SK-N-SH (cell line): ENCODE measurements at regions not wholly inside any gene's neighbourhood (a gene's known extent, or its start where the extent isn't known, plus 50 kb on each side); places are given as distances from the start of the nearest gene placed in this dataset.

Experiments
- CTCF ChIA-PET: fragments of 300-600, 350-600 bp; formaldehyde crosslinking; extraction: SDS; loops from one replicate; lab custom pipeline; 2021; lab: Yijun Ruan, JAX
- POLR2A ChIA-PET: fragments of 350-600 bp; sonication (Branson Sonifier 250); formaldehyde crosslinking; extraction: SDS; loops from one replicate; lab custom pipeline; 2020; ENCODE audit warnings: antibody characterized with exemption, inconsistent platforms; lab: Yijun Ruan, JAX
- DNase-seq: peaks from one replicate; pipeline ENCODE4 v3.0.0; 2012
- H2AFZ ChIP-seq: fragments of 200-600 bp; sonication (generic); 2 replicates; pipeline ENCODE4 v1.8.1; 2016; ENCODE audit warnings: antibody characterized with exemption, mild to moderate bottlenecking, low read depth
- H3F3A ChIP-seq: fragments of 200-600 bp; sonication (generic); replicated peaks from 2 replicates; pipeline ENCODE3; 2016; ENCODE audit warnings: antibody characterized with exemption, mild to moderate bottlenecking; ENCODE audit not compliant: insufficient read depth
- H3K27ac ChIP-seq, 2 experiments: fragments of 200-500 bp in 1 of 2; fragments of 200-600 bp in 1 of 2; sonication (Bioruptor generic) in 1 of 2; sonication (generic), shearing (Covaris generic) in 1 of 2; 2 replicates each; pipeline versions ENCODE4 v1.5.1 to v1.6.1; 2014 to 2016; ENCODE audit warnings: low read depth in 2 of 2, inconsistent platforms in 1 of 2, low read length in 1 of 2, mild to moderate bottlenecking in 1 of 2, mixed read lengths in 1 of 2
- H3K27me3 ChIP-seq: fragments of 200-600 bp; sonication (generic), shearing (Covaris generic); 2 replicates; pipeline ENCODE4 v1.6.1; 2016; ENCODE audit warnings: mixed run types; ENCODE audit not compliant: insufficient read depth
- H3K36me3 ChIP-seq, 2 experiments: fragments of 200-500 bp in 1 of 2; fragments of 200-600 bp in 1 of 2; sonication (Bioruptor generic) in 1 of 2; sonication (generic) in 1 of 2; replicated peaks in 1 of 2; 2 replicates each; pipeline versions ENCODE3 to v1.5.1; 2014 to 2016; ENCODE audit warnings: low read length in 1 of 2, mild to moderate bottlenecking in 1 of 2; ENCODE audit not compliant: insufficient read depth in 2 of 2, control insufficient read depth in 1 of 2
- H3K4me1 ChIP-seq, 2 experiments: fragments of 200-500 bp in 1 of 2; fragments of 200-600 bp in 1 of 2; sonication (Bioruptor generic) in 1 of 2; sonication (generic), shearing (Covaris generic) in 1 of 2; 2 replicates each; pipeline versions ENCODE4 v1.5.1 to v1.6.1; 2014 to 2016; ENCODE audit warnings: low read depth in 1 of 2, low read length in 1 of 2, mixed run types in 1 of 2; ENCODE audit not compliant: insufficient read depth in 2 of 2, control insufficient read depth in 1 of 2
- H3K4me2 ChIP-seq: fragments of 200-600 bp; sonication (generic), shearing (Covaris generic); 2 replicates; pipeline ENCODE4 v1.6.1; 2017; ENCODE audit warnings: mixed run types
- H3K4me3 ChIP-seq, 2 experiments: fragments of 200-500 bp in 1 of 2; fragments of 200-600 bp in 1 of 2; sonication (Bioruptor generic) in 1 of 2; sonication (generic), shearing (Covaris generic) in 1 of 2; 2 replicates each; pipeline versions ENCODE4 v1.5.1 to v1.8.1; 2014 to 2016; ENCODE audit warnings: low read depth in 2 of 2, inconsistent platforms in 1 of 2, low read length in 1 of 2, mild to moderate bottlenecking in 1 of 2, mixed read lengths in 1 of 2, moderate library complexity in 1 of 2
- H3K79me2 ChIP-seq: fragments of 200-600 bp; sonication (generic); 2 replicates; pipeline ENCODE4 v1.8.1; 2017; ENCODE audit warnings: mild to moderate bottlenecking; ENCODE audit not compliant: insufficient read depth
- H3K9ac ChIP-seq: fragments of 200-600 bp; sonication (generic); 2 replicates; pipeline ENCODE4 v1.6.1; 2017; ENCODE audit warnings: mixed run types
- H3K9me2 ChIP-seq: fragments of 200-600 bp; sonication (generic); 2 replicates; pipeline ENCODE4 v1.6.1; 2017; ENCODE audit warnings: mixed run types
- H3K9me3 ChIP-seq: fragments of 200-600 bp; sonication (generic); 2 replicates; pipeline ENCODE4 v1.6.1; 2017; ENCODE audit warnings: mixed run types, mild to moderate bottlenecking, moderate library complexity
- H4K20me1 ChIP-seq: fragments of 200-600 bp; sonication (generic); 2 replicates; pipeline ENCODE4 v1.6.1; 2017; ENCODE audit warnings: mild to moderate bottlenecking, mixed run types; ENCODE audit not compliant: insufficient read depth
- CTCF ChIP-seq: fragments of 200-600 bp; sonication (generic); IDR thresholded peaks from 2 replicates; pipeline ENCODE4 v1.6.1; 2017; ENCODE audit warnings: antibody characterized with exemption, mild to moderate bottlenecking, moderate library complexity
- EZH2phosphoT487 ChIP-seq: fragments of 200-600 bp; sonication (generic); IDR thresholded peaks from 2 replicates; pipeline ENCODE4 v1.6.1; 2017; ENCODE audit warnings: low read depth, mixed run types, mild to moderate bottlenecking, antibody characterized with exemption, moderate library complexity, borderline replicate concordance
- FOXJ3 ChIP-seq: sonication (generic); formaldehyde crosslinking; IDR thresholded peaks from 2 replicates; pipeline ENCODE4 v1.5.1; 2020; ENCODE audit warnings: mild to moderate bottlenecking, missing genetic modification reagents
- GABPA ChIP-seq: IDR thresholded peaks from 2 replicates; pipeline ENCODE4 v1.4.0; 2012; ENCODE audit warnings: low read depth, mild to moderate bottlenecking
- GATA2 ChIP-seq: sonication (generic); formaldehyde crosslinking; IDR thresholded peaks from 2 replicates; pipeline ENCODE4 v1.5.0; 2020; ENCODE audit warnings: mild to moderate bottlenecking, missing genetic modification reagents
- JUND ChIP-seq: IDR thresholded peaks from 2 replicates; pipeline ENCODE4 v1.4.0; 2012
- MEF2A ChIP-seq: IDR thresholded peaks from 2 replicates; pipeline ENCODE4 v1.4.0; 2012; ENCODE audit warnings: low read depth, borderline replicate concordance
- NFIC ChIP-seq: IDR thresholded peaks from 2 replicates; pipeline ENCODE4 v1.4.0; 2012; ENCODE audit warnings: borderline replicate concordance
- NRF1 ChIP-seq: IDR thresholded peaks from 2 replicates; pipeline ENCODE4 v1.6.1; 2012; ENCODE audit warnings: low read depth, mild to moderate bottlenecking, low read length
- PBX3 ChIP-seq: IDR thresholded peaks from 2 replicates; pipeline ENCODE4; 2012
- POLR2AphosphoS5 ChIP-seq: IDR thresholded peaks from 2 replicates; pipeline ENCODE4 v1.6.1; 2012; ENCODE audit warnings: low read depth, low read length
- RCOR1 ChIP-seq: fragments of 150-350 bp; IDR thresholded peaks from 2 replicates; pipeline ENCODE4 v1.6.1; 2017; ENCODE audit warnings: antibody characterized with exemption, low read length
- SMC3 ChIP-seq: IDR thresholded peaks from 2 replicates; pipeline ENCODE4 v1.6.1; 2012; ENCODE audit warnings: low read depth, low read length, improper control_type of control experiment
- TAF1 ChIP-seq: IDR thresholded peaks from 2 replicates; pipeline ENCODE4 v1.6.1; 2012; ENCODE audit warnings: low read depth, mild to moderate bottlenecking, low read length, moderate library complexity, borderline replicate concordance
- TCF12 ChIP-seq: IDR thresholded peaks from 2 replicates; pipeline ENCODE4 v1.4.0; 2012
- USF2 ChIP-seq: fragments of 150-350 bp; IDR thresholded peaks from 2 replicates; pipeline ENCODE4 v1.6.1; 2017; ENCODE audit warnings: antibody characterized with exemption, low read length, low read depth, borderline replicate concordance
- WGBS: methylation state at CpG from one replicate; pipeline ENCODE4 v1.1.6; 2017; ENCODE audit warnings: low lambda C conversion rate; 5-methylcytosine and 5-hydroxymethylcytosine counted together
- TF ChIP-seq, protein P1 (sequence below): IDR thresholded peaks from 2 replicates; pipeline ENCODE4 v1.6.1; 2012; ENCODE audit warnings: mild to moderate bottlenecking, low read depth, low read length, moderate library complexity
- TF ChIP-seq, protein P2 (sequence below): IDR thresholded peaks from 2 replicates; pipeline ENCODE4 v1.4.0; 2012; ENCODE audit warnings: low read depth, borderline replicate concordance

GRCh38 chr16:63714876-63715275 is 1407.0 kb downstream of the CDH11 start:
- ChIA-PET CTCF (no interaction called here), POLR2A (no interaction called here)
- no peak overlapping the region for H3K27ac ChIP-seq
- no peaks in the 10 kb centered on the region for H3K9me2 ChIP-seq
- H2AFZ ChIP-seq: no peak overlapping the region
- 69% methylated on average over 2 of the region's 3 CpGs for WGBS
- no peaks in the 10 kb centered on the region for H3F3A ChIP-seq
- no peak for DNase-seq
- H3K4me2 ChIP-seq: no peak overlapping the region
- no peaks in the 10 kb centered on the region for H3K4me1 ChIP-seq
- no peaks in the 10 kb centered on the region for H3K27me3 ChIP-seq
- no peaks in the 10 kb centered on the region for H4K20me1 ChIP-seq
- no peak overlapping the region for H3K9ac ChIP-seq
- H3K36me3 ChIP-seq: no peaks in the 10 kb centered on the region
- H3K79me2 ChIP-seq: no peaks in the 10 kb centered on the region
- H3K4me3 ChIP-seq: no peak overlapping the region
- TF ChIP-seq FOXJ3 (CRISPR knock-in tag): no peak
- TF ChIP-seq NRF1: no peak
- TF ChIP-seq MEF2A: no peak
- TF ChIP-seq GATA2 (CRISPR knock-in tag): no peak
- TF ChIP-seq CTCF: no peak
- TF ChIP-seq, protein P1, sequence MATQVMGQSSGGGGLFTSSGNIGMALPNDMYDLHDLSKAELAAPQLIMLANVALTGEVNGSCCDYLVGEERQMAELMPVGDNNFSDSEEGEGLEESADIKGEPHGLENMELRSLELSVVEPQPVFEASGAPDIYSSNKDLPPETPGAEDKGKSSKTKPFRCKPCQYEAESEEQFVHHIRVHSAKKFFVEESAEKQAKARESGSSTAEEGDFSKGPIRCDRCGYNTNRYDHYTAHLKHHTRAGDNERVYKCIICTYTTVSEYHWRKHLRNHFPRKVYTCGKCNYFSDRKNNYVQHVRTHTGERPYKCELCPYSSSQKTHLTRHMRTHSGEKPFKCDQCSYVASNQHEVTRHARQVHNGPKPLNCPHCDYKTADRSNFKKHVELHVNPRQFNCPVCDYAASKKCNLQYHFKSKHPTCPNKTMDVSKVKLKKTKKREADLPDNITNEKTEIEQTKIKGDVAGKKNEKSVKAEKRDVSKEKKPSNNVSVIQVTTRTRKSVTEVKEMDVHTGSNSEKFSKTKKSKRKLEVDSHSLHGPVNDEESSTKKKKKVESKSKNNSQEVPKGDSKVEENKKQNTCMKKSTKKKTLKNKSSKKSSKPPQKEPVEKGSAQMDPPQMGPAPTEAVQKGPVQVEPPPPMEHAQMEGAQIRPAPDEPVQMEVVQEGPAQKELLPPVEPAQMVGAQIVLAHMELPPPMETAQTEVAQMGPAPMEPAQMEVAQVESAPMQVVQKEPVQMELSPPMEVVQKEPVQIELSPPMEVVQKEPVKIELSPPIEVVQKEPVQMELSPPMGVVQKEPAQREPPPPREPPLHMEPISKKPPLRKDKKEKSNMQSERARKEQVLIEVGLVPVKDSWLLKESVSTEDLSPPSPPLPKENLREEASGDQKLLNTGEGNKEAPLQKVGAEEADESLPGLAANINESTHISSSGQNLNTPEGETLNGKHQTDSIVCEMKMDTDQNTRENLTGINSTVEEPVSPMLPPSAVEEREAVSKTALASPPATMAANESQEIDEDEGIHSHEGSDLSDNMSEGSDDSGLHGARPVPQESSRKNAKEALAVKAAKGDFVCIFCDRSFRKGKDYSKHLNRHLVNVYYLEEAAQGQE: no peak
- no peak for TF ChIP-seq TAF1
- TF ChIP-seq TCF12: no peak
- TF ChIP-seq POLR2AphosphoS5: no peak
- no peak for TF ChIP-seq RCOR1
- no peak for TF ChIP-seq PBX3
- TF ChIP-seq SMC3: no peak
- TF ChIP-seq, protein P2, sequence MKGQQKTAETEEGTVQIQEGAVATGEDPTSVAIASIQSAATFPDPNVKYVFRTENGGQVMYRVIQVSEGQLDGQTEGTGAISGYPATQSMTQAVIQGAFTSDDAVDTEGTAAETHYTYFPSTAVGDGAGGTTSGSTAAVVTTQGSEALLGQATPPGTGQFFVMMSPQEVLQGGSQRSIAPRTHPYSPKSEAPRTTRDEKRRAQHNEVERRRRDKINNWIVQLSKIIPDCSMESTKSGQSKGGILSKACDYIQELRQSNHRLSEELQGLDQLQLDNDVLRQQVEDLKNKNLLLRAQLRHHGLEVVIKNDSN: no peak
- no peak for TF ChIP-seq GABPA
- no peak for TF ChIP-seq NFIC
- TF ChIP-seq USF2: no peak
- no peak for TF ChIP-seq JUND
- no peak for TF ChIP-seq EZH2phosphoT487
- no peaks in the 10 kb centered on the region for H3K9me3 ChIP-seq
